K562 (cell line): ENCODE measurements at regions not wholly inside any gene's neighbourhood (a gene's known extent, or its start where the extent isn't known, plus 50 kb on each side); places are given as distances from the start of the nearest gene placed in this dataset.

ENCODE experiments used
- ATAC-seq: fragments of 200-7000 bp; cut with Tn5 transposase; 3 replicates; pipeline ENCODE4 v1.9.1; 2020; ENCODE audit warnings: moderate library complexity
- BruUV-seq: library from RNA; stranded (reverse); fragments of 400-500 nt; replicated peaks from 2 replicates; lab custom pipeline; 2021; lab: Mats Ljungman, UMichigan
- CTCF ChIA-PET: fragments of 300-600 bp; formaldehyde crosslinking; extraction: SDS; loops from one replicate; lab custom pipeline; 2021; ENCODE audit warnings: low intra/inter-chr PET ratio; lab: Yijun Ruan, JAX
- POLR2A ChIA-PET: fragments of 300-600, 350-650 bp; sonication (Branson Sonifier 250); formaldehyde crosslinking; extraction: SDS; loops from one replicate; lab custom pipeline; 2021; ENCODE audit warnings: antibody characterized with exemption, inconsistent platforms; lab: Yijun Ruan, JAX
- DNase-seq, 4 experiments: peaks; one replicate each; pipeline versions ENCODE4 v3.0.0 to v3.0.0-alpha.2; 2011 to 2018; ENCODE audit warnings: low spot score in 3 of 4, mixed read lengths in 3 of 4; ENCODE audit errors: extremely low read depth in 1 of 4
- FAIRE-seq: peaks from 2 replicates; lab custom pipeline; 2011; peaks lifted over from hg19 to GRCh38; lab: Jason Lieb, UNC
- H2AFZ ChIP-seq: 2 replicates; pipeline ENCODE4 v1.6.0; 2011; ENCODE audit warnings: low read depth, low read length, control low read depth, inconsistent platforms
- H3K27ac ChIP-seq: fragments of 200-600 bp; 3 replicates; pipeline ENCODE4 v1.8.0; 2011; ENCODE audit warnings: low read depth, mild to moderate bottlenecking, control low read depth, inconsistent platforms, low read length, moderate library complexity, mixed read lengths; ENCODE audit errors: extremely low read depth
- H3K27me3 ChIP-seq, 2 experiments: fragments of 300-600 bp in 1 of 2; 2 replicates in 1 of 2; 3 replicates in 1 of 2; pipeline versions ENCODE4 v1.6.0 to v1.8.0; 2011; ENCODE audit warnings: inconsistent platforms in 2 of 2, low read length in 2 of 2, mild to moderate bottlenecking in 1 of 2, mixed read lengths in 1 of 2, moderate library complexity in 1 of 2; ENCODE audit not compliant: control insufficient read depth in 2 of 2, insufficient read depth in 2 of 2
- H3K36me3 ChIP-seq: fragments of 300-600 bp; 3 replicates; pipeline ENCODE4 v1.8.0; 2011; ENCODE audit warnings: mild to moderate bottlenecking, low read length, inconsistent platforms; ENCODE audit not compliant: control insufficient read depth, insufficient read depth
- H3K4me1 ChIP-seq, 2 experiments: fragments of 200-600 bp in 1 of 2; replicated peaks in 1 of 2; 2 replicates in 1 of 2; 3 replicates in 1 of 2; pipeline versions ENCODE4 v1.5.1 to v1.8.0; 2011; ENCODE audit warnings: inconsistent platforms in 2 of 2, low read length in 2 of 2, mild to moderate bottlenecking in 1 of 2, mixed read lengths in 1 of 2, moderate library complexity in 1 of 2; ENCODE audit not compliant: control insufficient read depth in 2 of 2, insufficient read depth in 2 of 2
- H3K4me2 ChIP-seq: 2 replicates; pipeline ENCODE4 v1.6.1; 2011; ENCODE audit warnings: low read length, control low read depth, inconsistent platforms, mixed read lengths; ENCODE audit not compliant: insufficient read depth
- H3K4me3 ChIP-seq: fragments of 200-600 bp; sonication (generic), shearing (Covaris generic); 2 replicates; pipeline ENCODE4 v1.5.1; 2016; ENCODE audit warnings: control low read depth, inconsistent platforms
- H3K79me2 ChIP-seq: fragments of 200-600 bp; 3 replicates; pipeline ENCODE4 v1.8.0; 2011; ENCODE audit warnings: low read length, inconsistent platforms; ENCODE audit not compliant: control insufficient read depth, insufficient read depth
- H3K9ac ChIP-seq, 2 experiments: 2 replicates each; pipeline versions ENCODE4 v1.6.0 to v1.6.1; 2011; ENCODE audit warnings: low read depth in 2 of 2, low read length in 2 of 2, control low read depth in 1 of 2, inconsistent platforms in 1 of 2, mild to moderate bottlenecking in 1 of 2, mixed read lengths in 1 of 2; ENCODE audit not compliant: insufficient read depth in 1 of 2
- H3K9me1 ChIP-seq: one replicate; pipeline ENCODE4 v1.6.0; 2011; ENCODE audit warnings: inconsistent platforms, mild to moderate bottlenecking, low read length, moderate library complexity; ENCODE audit not compliant: control insufficient read depth, insufficient read depth
- H3K9me3 ChIP-seq: replicated peaks from 2 replicates; pipeline ENCODE4 v1.5.1; 2011; ENCODE audit warnings: low read depth, low read length, inconsistent platforms; ENCODE audit not compliant: control insufficient read depth, insufficient read depth
- H4K20me1 ChIP-seq: replicated peaks from 2 replicates; pipeline ENCODE4 v1.6.1; 2011; ENCODE audit warnings: low read length, inconsistent platforms, mixed read lengths; ENCODE audit not compliant: control insufficient read depth, insufficient read depth
- BRCA1 ChIP-seq, 2 experiments: fragments of 450-650 bp in 1 of 2; sonication (generic) in 1 of 2; formaldehyde crosslinking in 1 of 2; IDR thresholded peaks; 2 replicates each; pipeline versions ENCODE4 v1.5.0 to v1.6.1; 2017 to 2020; ENCODE audit warnings: mild to moderate bottlenecking in 1 of 2, missing genetic modification reagents in 1 of 2
- BRD9 ChIP-seq: fragments of 450-650 bp; IDR thresholded peaks from 2 replicates; pipeline ENCODE4 v1.6.1; 2018; ENCODE audit warnings: low read depth; ENCODE audit not compliant: partially characterized antibody
- CHD4 ChIP-seq: fragments of 200-600 bp; sonication (generic); IDR thresholded peaks from 3 replicates; pipeline ENCODE4 v1.6.1; 2012; ENCODE audit warnings: low read depth, mild to moderate bottlenecking, mixed read lengths, low read length, inconsistent platforms; ENCODE audit not compliant: insufficient read depth, insufficient replicate concordance, poor library complexity, severe bottlenecking
- CREBBP ChIP-seq: IDR thresholded peaks from one replicate; pipeline ENCODE4 v1.6.1; 2012; ENCODE audit warnings: low read depth, mild to moderate bottlenecking, control low read depth, inconsistent platforms, low read length
- DDX20 ChIP-seq: fragments of 450-650 bp; IDR thresholded peaks from 2 replicates; pipeline ENCODE4 v1.6.1; 2016; ENCODE audit warnings: missing genetic modification characterization, low read depth, mild to moderate bottlenecking, missing compliant biosample characterization, moderate library complexity
- FOXK1 ChIP-seq: sonication (generic); formaldehyde crosslinking; IDR thresholded peaks from 2 replicates; pipeline ENCODE4 v1.8.0; 2022; ENCODE audit warnings: missing genetic modification reagents, mild to moderate bottlenecking, borderline replicate concordance
- SOX6 ChIP-seq: fragments of 450-650 bp; IDR thresholded peaks from 2 replicates; pipeline ENCODE4 v1.6.1; 2014; ENCODE audit warnings: mild to moderate bottlenecking
- TAL1 ChIP-seq: fragments of 450-650 bp; IDR thresholded peaks from 2 replicates; pipeline ENCODE4 v1.6.1; 2016; ENCODE audit warnings: mild to moderate bottlenecking
- UBTF ChIP-seq, 2 experiments: IDR thresholded peaks; 2 replicates each; pipeline ENCODE4 v1.6.1; 2012; ENCODE audit warnings: improper control_type of control experiment in 2 of 2, low read depth in 2 of 2, low read length in 2 of 2, borderline replicate concordance in 1 of 2
- ZNF717 ChIP-seq: fragments of 250-450 bp; sonication (Bioruptor Pico); IDR thresholded peaks from 2 replicates; pipeline ENCODE4 v1.5.0; 2021
- WGBS: fragments of 100-300 bp; shearing (Covaris generic); methylation state at CpG from one replicate; pipeline ENCODE4 v1.1.6; 2016; ENCODE audit warnings: low coverage, mixed read lengths; ENCODE audit not compliant: insufficient coverage; ENCODE audit errors: missing lambda C conversion rate; 5-methylcytosine and 5-hydroxymethylcytosine counted together
- in situ Hi-C: fragments of 300-500 bp; cut with MboI; formaldehyde crosslinking; loops from 4 replicates; pipeline ENCODE4 v1.15.0; 2018; ENCODE audit warnings: inconsistent platforms, mixed read lengths
- intact Hi-C: fragments of 100-400 bp; cut with micrococcal nuclease; formaldehyde crosslinking; loops from 2 replicates; pipeline ENCODE4 v1.14.2; 2022
- TF ChIP-seq, protein P1 (sequence below): fragments of 250-450 bp; sonication (Bioruptor Pico); IDR thresholded peaks from 2 replicates; pipeline ENCODE4 v1.5.0; 2021; ENCODE audit warnings: mild to moderate bottlenecking, borderline replicate concordance

- TF ChIP-seq CREBBP (no peak), SOX6 (no peak), CHD4 (no peak), DDX20 (tag) (no peak), BRCA1 (IDR thresholded peaks at IDR 0.05) (no peak), BRCA1 (CRISPR knock-in tag; IDR thresholded peaks at IDR 0.05) (no peak)
- TF ChIP-seq, protein P1, sequence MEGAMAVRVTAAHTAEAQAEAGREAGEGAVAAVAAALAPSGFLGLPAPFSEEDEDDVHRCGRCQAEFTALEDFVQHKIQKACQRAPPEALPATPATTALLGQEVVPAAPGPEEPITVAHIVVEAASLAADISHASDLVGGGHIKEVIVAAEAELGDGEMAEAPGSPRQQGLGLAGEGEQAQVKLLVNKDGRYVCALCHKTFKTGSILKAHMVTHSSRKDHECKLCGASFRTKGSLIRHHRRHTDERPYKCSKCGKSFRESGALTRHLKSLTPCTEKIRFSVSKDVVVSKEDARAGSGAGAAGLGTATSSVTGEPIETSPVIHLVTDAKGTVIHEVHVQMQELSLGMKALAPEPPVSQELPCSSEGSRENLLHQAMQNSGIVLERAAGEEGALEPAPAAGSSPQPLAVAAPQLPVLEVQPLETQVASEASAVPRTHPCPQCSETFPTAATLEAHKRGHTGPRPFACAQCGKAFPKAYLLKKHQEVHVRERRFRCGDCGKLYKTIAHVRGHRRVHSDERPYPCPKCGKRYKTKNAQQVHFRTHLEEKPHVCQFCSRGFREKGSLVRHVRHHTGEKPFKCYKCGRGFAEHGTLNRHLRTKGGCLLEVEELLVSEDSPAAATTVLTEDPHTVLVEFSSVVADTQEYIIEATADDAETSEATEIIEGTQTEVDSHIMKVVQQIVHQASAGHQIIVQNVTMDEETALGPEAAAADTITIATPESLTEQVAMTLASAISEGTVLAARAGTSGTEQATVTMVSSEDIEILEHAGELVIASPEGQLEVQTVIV (CRISPR knock-in tag) = no peak
These were observed 380.2 kb upstream of the SALL1 start (continued) for GRCh38 chr16:51531271-51531670.

DNA sequence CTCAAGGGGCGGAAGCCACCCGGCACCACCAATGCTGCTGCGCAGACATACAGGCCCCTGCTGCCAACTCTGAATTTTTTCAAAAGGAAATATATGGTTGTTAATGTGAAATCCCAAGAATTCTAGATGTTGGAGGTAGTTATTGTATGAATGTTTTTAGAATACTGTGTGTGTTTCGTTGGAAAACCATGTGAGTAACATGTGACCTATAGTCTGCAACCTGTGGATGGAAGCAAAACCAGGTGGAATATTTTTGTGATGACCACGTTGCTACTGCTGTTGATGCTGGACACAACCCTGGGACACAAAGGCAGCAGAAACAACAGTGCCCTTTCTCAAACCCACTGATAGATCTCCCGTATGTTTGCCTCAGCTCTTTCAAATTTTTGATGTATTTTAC is 376.3 kb upstream of the SALL1 start:
- CTCF ChIA-PET = no interaction called here
- no peaks in the 10 kb centered on the region; the same call in 1 of the 2 replicates for H3K9me3 ChIP-seq
- no peaks in the 10 kb centered on the region for H3K27me3 ChIP-seq
- FAIRE-seq (no peak), DNase-seq (no peak), ATAC-seq (no peak)
- in situ Hi-C loops = no loop called here
- no peaks in the 10 kb centered on the region for H3K79me2 ChIP-seq
- H2AFZ ChIP-seq = no peak overlapping the region
- no peaks in the 10 kb centered on the region for H3K4me1 ChIP-seq
- TF ChIP-seq BRD9 (no peak), FOXK1 (no peak), ZNF717 (no peak), UBTF (IDR thresholded peaks at IDR 0.05; ENCODE audit: borderline replicate concordance in 1 of 2, low read depth in 2 of 2, low read length in 2 of 2) (no peak), TAL1 (no peak)
- no peaks in the 10 kb centered on the region for H3K9me1 ChIP-seq
- no peak overlapping the region for H3K4me2 ChIP-seq
- no peaks in the 10 kb centered on the region for H3K36me3 ChIP-seq
- intact Hi-C loops = no loop called here
- POLR2A ChIA-PET = no interaction called here
- no peak overlapping the region for H3K4me3 ChIP-seq
- H3K27ac ChIP-seq = no peak overlapping the region
- no peaks in the 10 kb centered on the region for H4K20me1 ChIP-seq
- WGBS = 0% methylated on average over 6 of the region's 6 CpGs
- H3K9ac ChIP-seq = no peak overlapping the region
- no TSS peak for BruUV-seq
